ENCODE measurements at regions not wholly inside any gene's neighbourhood (a gene's known extent, or its start where the extent isn't known, plus 50 kb on each side); places are given as distances from the start of the nearest gene placed in this dataset.

DNA sequence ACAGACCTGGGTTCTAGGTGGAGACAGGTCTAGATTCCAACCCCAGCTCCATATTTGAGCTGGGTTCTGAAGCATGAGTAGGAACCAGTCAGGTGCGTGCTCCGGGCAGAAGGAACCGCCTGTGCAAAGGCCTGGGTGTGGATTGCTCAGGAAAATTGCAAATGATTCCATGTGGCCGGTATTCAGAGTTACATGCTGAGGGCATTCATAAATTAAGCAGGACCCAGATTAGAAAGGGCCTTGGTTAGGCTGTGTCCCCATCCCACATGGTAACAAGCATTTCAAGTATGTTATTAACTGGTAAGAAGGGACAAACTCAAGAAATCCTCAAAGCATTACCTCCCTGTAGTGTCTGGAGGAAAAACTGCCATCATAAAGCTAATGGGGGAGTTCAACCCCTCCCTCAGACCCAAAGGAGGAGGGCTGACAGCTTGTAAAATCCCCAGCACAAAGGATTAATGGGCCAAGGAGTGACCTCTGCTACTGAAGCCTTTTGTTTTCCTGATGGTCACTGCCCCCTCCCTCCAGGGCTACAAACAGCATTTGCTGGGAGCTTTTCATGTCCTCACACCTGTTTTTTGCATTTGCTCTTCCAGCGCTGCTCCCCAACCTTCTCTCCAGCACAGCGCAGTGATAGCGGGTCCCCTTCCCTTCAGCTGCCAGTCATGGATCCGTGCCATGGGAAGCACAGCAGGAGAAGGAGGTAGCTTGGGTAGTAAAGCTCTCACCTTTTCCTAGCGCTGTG is 218.0 kb downstream of the C16orf95 start:
- no peak overlapping the region for H3K27ac Mint-ChIP-seq (ENCODE audit: low read depth)
- DNase-seq (ENCODE audit: low spot score in 2 of 2), result no peak
- ATAC-seq (replicated peaks; ENCODE audit: extremely low read depth, poor library complexity, severe bottlenecking), result no peak
- H3K27me3 Mint-ChIP-seq, result peaks cover 31% of the 10 kb centered on the region
- H3K36me3 Mint-ChIP-seq (ENCODE audit: insufficient read depth), result no peaks in the 10 kb centered on the region
- H3K4me1 Mint-ChIP-seq, result no peaks in the 10 kb centered on the region
- H3K9me3 Mint-ChIP-seq, result no peaks in the 10 kb centered on the region
- H3K4me3 Mint-ChIP-seq, result no peak overlapping the region

- DNase-seq (ENCODE audit: low spot score in 2 of 2) (no peak), ATAC-seq (replicated peaks; ENCODE audit: extremely low read depth, poor library complexity, severe bottlenecking) (no peak)
- Mint-ChIP-seq H3K9me3 (no peaks in the 10 kb centered on the region), H3K27me3 (peaks cover 41% of the 10 kb centered on the region), H3K4me3 (no peak overlapping the region), H3K4me1 (no peaks in the 10 kb centered on the region), H3K36me3 (ENCODE audit: insufficient read depth) (no peaks in the 10 kb centered on the region), H3K27ac (ENCODE audit: low read depth) (no peak overlapping the region)
These were observed 216.7 kb downstream of the C16orf95 start for GRCh38 chr16:87100306-87101058.

- ATAC-seq (replicated peaks; ENCODE audit: extremely low read depth, poor library complexity, severe bottlenecking) (no peak), DNase-seq (ENCODE audit: low spot score in 2 of 2) (no peak)
- Mint-ChIP-seq H3K36me3 (ENCODE audit: insufficient read depth) (no peaks in the 10 kb centered on the region), H3K4me1 (no peaks in the 10 kb centered on the region), H3K4me3 (no peak overlapping the region), H3K9me3 (no peaks in the 10 kb centered on the region), H3K27me3 (peaks cover 41% of the 10 kb centered on the region), H3K27ac (ENCODE audit: low read depth) (no peak overlapping the region)
These were observed 215.3 kb downstream of the C16orf95 start for GRCh38 chr16:87101903-87102302.

- H3K27me3 Mint-ChIP-seq, result peaks cover 53% of the 10 kb centered on the region
- no peaks in the 10 kb centered on the region for H3K36me3 Mint-ChIP-seq (ENCODE audit: insufficient read depth)
- no peak for DNase-seq (ENCODE audit: low spot score in 2 of 2)
- no peaks in the 10 kb centered on the region for H3K4me1 Mint-ChIP-seq
- H3K27ac Mint-ChIP-seq (ENCODE audit: low read depth), result no peak overlapping the region
- no peaks in the 10 kb centered on the region for H3K9me3 Mint-ChIP-seq
- no peak for ATAC-seq (replicated peaks; ENCODE audit: extremely low read depth, poor library complexity, severe bottlenecking)
- no peak overlapping the region for H3K4me3 Mint-ChIP-seq
These were observed 210.0 kb downstream of the C16orf95 start for GRCh38 chr16:87107201-87107600.

GRCh38 chr16:87108278-87108677 is 208.9 kb downstream of the C16orf95 start:
- Mint-ChIP-seq H3K27ac (ENCODE audit: low read depth) (no peak overlapping the region), H3K36me3 (ENCODE audit: insufficient read depth) (no peaks in the 10 kb centered on the region), H3K4me3 (no peak overlapping the region), H3K9me3 (no peaks in the 10 kb centered on the region), H3K4me1 (no peaks in the 10 kb centered on the region), H3K27me3 (peaks cover 63% of the 10 kb centered on the region)
- no peak for DNase-seq (ENCODE audit: low spot score in 2 of 2)
- no peak for ATAC-seq (replicated peaks; ENCODE audit: extremely low read depth, poor library complexity, severe bottlenecking)

DNA sequence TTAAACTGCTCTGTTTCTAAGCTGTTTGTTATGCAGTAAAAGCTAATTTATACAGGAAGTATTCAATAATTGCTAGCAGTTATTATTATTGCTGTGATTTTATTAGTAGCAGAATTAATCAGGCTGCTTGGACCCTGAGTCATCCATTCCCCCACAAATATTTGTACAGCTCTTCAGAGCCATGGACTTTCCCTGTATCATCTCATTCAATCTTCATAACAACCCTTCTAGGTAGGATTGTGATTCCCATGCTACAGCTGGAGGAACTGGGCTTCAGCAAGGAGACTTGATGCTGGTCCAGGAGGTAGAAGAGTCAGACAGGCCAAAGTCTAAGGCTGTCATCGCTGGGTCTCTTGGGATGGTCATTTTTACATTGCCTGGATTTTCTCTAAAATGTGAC is 208.3 kb downstream of the C16orf95 start:
- H3K27me3 Mint-ChIP-seq, result peaks cover 63% of the 10 kb centered on the region
- DNase-seq (ENCODE audit: low spot score in 2 of 2) (no peak), ATAC-seq (replicated peaks; ENCODE audit: extremely low read depth, poor library complexity, severe bottlenecking) (no peak)
- no peaks in the 10 kb centered on the region for H3K9me3 Mint-ChIP-seq
- no peaks in the 10 kb centered on the region for H3K36me3 Mint-ChIP-seq (ENCODE audit: insufficient read depth)
- H3K4me1 Mint-ChIP-seq, result no peaks in the 10 kb centered on the region
- no peak overlapping the region for H3K4me3 Mint-ChIP-seq
- H3K27ac Mint-ChIP-seq (ENCODE audit: low read depth), result no peak overlapping the region

DNA sequence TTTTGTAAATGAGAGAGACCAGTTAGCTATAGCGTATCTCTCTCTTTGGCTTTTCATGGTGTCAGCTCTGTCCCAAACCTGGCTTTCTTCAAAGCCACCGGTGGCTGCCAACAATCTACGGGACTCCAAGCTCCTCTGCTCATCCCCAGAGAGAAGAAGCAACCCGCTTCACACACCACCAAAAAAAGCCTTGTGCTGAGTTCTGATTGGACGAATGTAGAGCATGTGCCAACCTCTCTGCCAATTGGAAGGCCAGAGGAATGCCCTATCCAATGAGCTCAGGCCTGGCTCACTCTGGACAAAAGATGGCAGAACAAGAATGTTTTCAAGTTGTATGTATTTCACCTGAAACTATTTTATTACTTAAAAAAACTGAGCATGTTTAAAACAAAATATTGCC is 202.4 kb downstream of the C16orf95 start:
- Mint-ChIP-seq H3K4me1 (no peaks in the 10 kb centered on the region), H3K9me3 (no peaks in the 10 kb centered on the region), H3K27me3 (peaks cover 41% of the 10 kb centered on the region), H3K36me3 (ENCODE audit: insufficient read depth) (no peaks in the 10 kb centered on the region), H3K27ac (ENCODE audit: low read depth) (no peak overlapping the region), H3K4me3 (no peak overlapping the region)
- DNase-seq (ENCODE audit: low spot score in 2 of 2) (no peak), ATAC-seq (replicated peaks; ENCODE audit: extremely low read depth, poor library complexity, severe bottlenecking) (no peak)

DNA sequence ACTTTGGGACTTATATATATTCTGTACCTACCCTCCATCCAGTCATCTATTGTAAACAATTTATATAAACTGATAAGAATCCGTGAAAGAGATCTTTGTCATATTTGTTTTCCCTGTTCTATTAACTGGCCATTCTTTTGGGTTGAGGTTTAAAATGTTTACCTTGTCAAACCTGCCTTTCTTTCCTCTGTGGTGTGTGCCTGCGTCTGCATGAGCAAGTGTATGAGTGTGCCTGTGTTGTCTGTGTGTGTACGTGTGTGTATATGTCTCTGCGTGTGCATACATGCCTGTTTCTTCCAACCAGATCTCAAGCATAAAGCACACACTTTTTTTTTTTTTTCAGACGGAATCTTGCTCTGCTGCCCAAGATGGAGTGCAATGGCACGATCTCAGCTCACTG is 201.5 kb downstream of the C16orf95 start:
- peaks cover 49% of the 10 kb centered on the region for H3K27me3 Mint-ChIP-seq
- H3K4me3 Mint-ChIP-seq, result no peak overlapping the region
- no peaks in the 10 kb centered on the region for H3K4me1 Mint-ChIP-seq
- ATAC-seq (replicated peaks; ENCODE audit: extremely low read depth, poor library complexity, severe bottlenecking), result no peak
- H3K9me3 Mint-ChIP-seq, result no peaks in the 10 kb centered on the region
- H3K27ac Mint-ChIP-seq (ENCODE audit: low read depth), result no peak overlapping the region
- no peaks in the 10 kb centered on the region for H3K36me3 Mint-ChIP-seq (ENCODE audit: insufficient read depth)
- no peak for DNase-seq (ENCODE audit: low spot score in 2 of 2)

GRCh38 chr16:87117936-87118335 is 199.3 kb downstream of the C16orf95 start:
- no peak for DNase-seq (ENCODE audit: low spot score in 2 of 2)
- no peak overlapping the region for H3K4me3 Mint-ChIP-seq

GRCh38 chr16:87119168-87119567 is 198.0 kb downstream of the C16orf95 start:
- no peak for DNase-seq (ENCODE audit: low spot score in 2 of 2)
- Mint-ChIP-seq H3K4me3 (no peak overlapping the region), H3K4me1 (no peaks in the 10 kb centered on the region), H3K27ac (ENCODE audit: low read depth) (no peak overlapping the region), H3K9me3 (no peaks in the 10 kb centered on the region), H3K27me3 (peaks cover 45% of the 10 kb centered on the region), H3K36me3 (ENCODE audit: insufficient read depth) (no peaks in the 10 kb centered on the region)
- ATAC-seq (replicated peaks; ENCODE audit: extremely low read depth, poor library complexity, severe bottlenecking), result no peak

More at GRCh38 chr16:87117936-87118335, 199.3 kb downstream of the C16orf95 start:
- Mint-ChIP-seq H3K4me1 (no peaks in the 10 kb centered on the region), H3K27me3 (peaks cover 49% of the 10 kb centered on the region), H3K27ac (ENCODE audit: low read depth) (no peak overlapping the region), H3K9me3 (no peaks in the 10 kb centered on the region), H3K36me3 (ENCODE audit: insufficient read depth) (no peaks in the 10 kb centered on the region)
- no peak for ATAC-seq (replicated peaks; ENCODE audit: extremely low read depth, poor library complexity, severe bottlenecking)

GRCh38 chr16:87119748-87120147 is 197.4 kb downstream of the C16orf95 start:
- ATAC-seq (replicated peaks; ENCODE audit: extremely low read depth, poor library complexity, severe bottlenecking) (no peak), DNase-seq (ENCODE audit: low spot score in 2 of 2) (no peak)
- Mint-ChIP-seq H3K4me1 (no peaks in the 10 kb centered on the region), H3K27ac (ENCODE audit: low read depth) (no peak overlapping the region), H3K9me3 (no peaks in the 10 kb centered on the region), H3K4me3 (no peak overlapping the region), H3K36me3 (ENCODE audit: insufficient read depth) (no peaks in the 10 kb centered on the region), H3K27me3 (peaks cover 40% of the 10 kb centered on the region)

DNA sequence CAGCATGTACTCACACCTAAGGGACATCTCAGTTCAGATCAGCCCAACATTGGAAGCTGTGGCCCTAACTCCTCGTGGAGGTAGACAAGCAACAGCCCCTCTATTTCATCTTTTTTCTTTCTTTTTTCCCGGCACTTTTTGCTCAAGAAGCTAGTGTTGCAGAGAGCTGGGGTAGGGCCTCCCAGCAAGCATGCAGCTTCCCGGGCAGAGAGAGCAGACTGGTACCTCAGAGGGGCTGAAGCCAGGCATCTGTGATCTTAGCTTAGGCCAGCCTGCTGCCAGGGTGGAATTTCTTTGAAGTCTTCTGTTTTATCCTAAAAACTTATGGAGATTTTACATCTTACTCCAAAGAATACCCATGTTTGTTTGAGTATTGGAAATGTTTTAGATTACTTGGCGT is 195.4 kb downstream of the C16orf95 start:
- ATAC-seq (replicated peaks; ENCODE audit: extremely low read depth, poor library complexity, severe bottlenecking) (no peak), DNase-seq (ENCODE audit: low spot score in 2 of 2) (no peak)
- Mint-ChIP-seq H3K36me3 (ENCODE audit: insufficient read depth) (no peaks in the 10 kb centered on the region), H3K27ac (ENCODE audit: low read depth) (no peak overlapping the region), H3K4me1 (no peaks in the 10 kb centered on the region), H3K27me3 (peaks cover 40% of the 10 kb centered on the region), H3K4me3 (no peak overlapping the region), H3K9me3 (no peaks in the 10 kb centered on the region)

DNA sequence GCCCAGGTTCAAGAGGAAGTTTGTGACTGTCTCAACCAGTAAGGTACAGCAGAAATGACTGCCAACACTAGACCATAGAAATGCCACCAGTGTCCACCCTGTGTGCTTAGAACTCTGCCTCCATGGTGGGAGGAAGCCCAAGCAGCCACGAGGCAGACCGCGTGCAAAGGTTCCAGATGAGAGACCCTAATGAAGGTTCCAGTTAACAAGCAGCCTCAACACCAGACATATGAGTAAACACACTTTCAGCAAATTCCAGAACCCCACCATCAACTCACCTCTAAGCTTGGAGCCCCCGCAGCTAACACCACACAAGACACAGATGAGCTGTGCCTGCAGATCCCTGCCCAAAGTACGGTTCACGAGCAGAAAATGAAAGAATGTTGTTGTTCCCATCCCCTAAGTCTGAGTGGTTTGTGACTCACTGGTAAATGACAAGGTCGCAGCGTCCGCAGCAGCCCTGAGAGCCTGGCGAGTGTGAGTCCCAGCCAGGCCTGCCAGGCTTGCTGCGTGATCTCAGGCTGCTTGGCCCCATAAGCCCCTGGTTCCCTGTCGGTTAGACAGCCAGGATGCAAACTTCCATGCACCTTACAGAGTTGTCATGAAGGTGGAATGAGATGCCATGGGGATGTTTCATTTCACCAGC is 193.7 kb downstream of the C16orf95 start:
- no peak overlapping the region for H3K4me3 Mint-ChIP-seq
- no peaks in the 10 kb centered on the region for H3K9me3 Mint-ChIP-seq
- H3K27ac Mint-ChIP-seq (ENCODE audit: low read depth), result no peak overlapping the region
- H3K27me3 Mint-ChIP-seq, result peaks cover 29% of the 10 kb centered on the region
- no peak for ATAC-seq (replicated peaks; ENCODE audit: extremely low read depth, poor library complexity, severe bottlenecking)
- DNase-seq (ENCODE audit: low spot score in 2 of 2), result no peak
- no peaks in the 10 kb centered on the region for H3K4me1 Mint-ChIP-seq
- H3K36me3 Mint-ChIP-seq (ENCODE audit: insufficient read depth), result no peaks in the 10 kb centered on the region
